HepG2 (cell line): ENCODE measurements at regions not wholly inside any gene's neighbourhood (a gene's known extent, or its start where the extent isn't known, plus 50 kb on each side); places are given as distances from the start of the nearest gene placed in this dataset.

ENCODE experiments used
- KDM5B ChIP-seq: sonication (generic); formaldehyde crosslinking; IDR thresholded peaks from 2 replicates; pipeline ENCODE4 v1.4.0; 2020; ENCODE audit warnings: missing genetic modification reagents, mild to moderate bottlenecking, borderline replicate concordance
- ZNF282 ChIP-seq: fragments of 450-650 bp; IDR thresholded peaks from 2 replicates; pipeline ENCODE4 v1.6.1; 2018; ENCODE audit not compliant: partially characterized antibody
- TF ChIP-seq, protein P1 (sequence below): IDR thresholded peaks from 2 replicates; pipeline ENCODE4 v1.6.1; 2016; ENCODE audit warnings: low read depth, borderline replicate concordance
- TF ChIP-seq, protein P2 (sequence below): sonication (generic); formaldehyde crosslinking; IDR thresholded peaks from 2 replicates; pipeline ENCODE4 v1.5.0; 2020; ENCODE audit warnings: mild to moderate bottlenecking, missing genetic modification reagents, moderate library complexity

DNA sequence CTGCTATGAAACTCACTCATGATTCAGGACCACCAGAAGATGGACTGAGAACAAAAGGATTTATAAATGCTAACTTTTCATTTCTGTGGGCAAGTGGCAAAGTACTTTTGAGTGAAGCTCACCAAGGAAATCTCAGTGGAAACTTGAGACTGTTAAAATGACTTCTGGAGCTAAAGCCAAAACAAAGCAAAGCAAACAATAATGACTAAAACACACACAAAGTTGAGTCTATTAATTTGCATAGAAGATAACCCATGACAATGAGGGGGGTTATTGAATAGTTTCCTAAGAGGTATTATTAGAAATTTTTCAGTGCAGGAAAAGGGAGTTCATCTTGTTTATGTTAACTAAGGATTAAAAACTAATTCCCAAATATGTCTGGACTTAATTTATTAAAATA is 612.8 kb upstream of the FAM174A start:
- TF ChIP-seq, protein P1, sequence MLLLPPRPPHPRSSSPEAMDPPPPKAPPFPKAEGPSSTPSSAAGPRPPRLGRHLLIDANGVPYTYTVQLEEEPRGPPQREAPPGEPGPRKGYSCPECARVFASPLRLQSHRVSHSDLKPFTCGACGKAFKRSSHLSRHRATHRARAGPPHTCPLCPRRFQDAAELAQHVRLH (CRISPR knock-in tag): no peak
- TF ChIP-seq ZNF282: no peak
- TF ChIP-seq, protein P2, sequence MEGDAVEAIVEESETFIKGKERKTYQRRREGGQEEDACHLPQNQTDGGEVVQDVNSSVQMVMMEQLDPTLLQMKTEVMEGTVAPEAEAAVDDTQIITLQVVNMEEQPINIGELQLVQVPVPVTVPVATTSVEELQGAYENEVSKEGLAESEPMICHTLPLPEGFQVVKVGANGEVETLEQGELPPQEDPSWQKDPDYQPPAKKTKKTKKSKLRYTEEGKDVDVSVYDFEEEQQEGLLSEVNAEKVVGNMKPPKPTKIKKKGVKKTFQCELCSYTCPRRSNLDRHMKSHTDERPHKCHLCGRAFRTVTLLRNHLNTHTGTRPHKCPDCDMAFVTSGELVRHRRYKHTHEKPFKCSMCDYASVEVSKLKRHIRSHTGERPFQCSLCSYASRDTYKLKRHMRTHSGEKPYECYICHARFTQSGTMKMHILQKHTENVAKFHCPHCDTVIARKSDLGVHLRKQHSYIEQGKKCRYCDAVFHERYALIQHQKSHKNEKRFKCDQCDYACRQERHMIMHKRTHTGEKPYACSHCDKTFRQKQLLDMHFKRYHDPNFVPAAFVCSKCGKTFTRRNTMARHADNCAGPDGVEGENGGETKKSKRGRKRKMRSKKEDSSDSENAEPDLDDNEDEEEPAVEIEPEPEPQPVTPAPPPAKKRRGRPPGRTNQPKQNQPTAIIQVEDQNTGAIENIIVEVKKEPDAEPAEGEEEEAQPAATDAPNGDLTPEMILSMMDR: no peak
- TF ChIP-seq KDM5B (CRISPR knock-in tag): no peak
